Vagina (tissue), 2 donors: ENCODE measurements at regions not wholly inside any gene's neighbourhood (a gene's known extent, or its start where the extent isn't known, plus 50 kb on each side); places are given as distances from the start of the nearest gene placed in this dataset.

Experiments used
- POLR2A ChIP-seq, 2 donors: fragments of 450-650 bp; IDR thresholded peaks; one replicate each; pipeline ENCODE4 v1.6.1; 2017; ENCODE audit warnings: antibody characterized with exemption in 2 of 2, mild to moderate bottlenecking in 2 of 2, moderate library complexity in 2 of 2
- TF ChIP-seq, protein P1 (sequence below), 3 experiments: fragments of 450-650 bp in 2 of 3; fragments of 200-600 bp in 1 of 3; sonication (generic) in 1 of 3; IDR thresholded peaks; one replicate each; pipeline ENCODE4 v1.5.1; 2017 to 2019; ENCODE audit warnings: antibody characterized with exemption in 3 of 3, mild to moderate bottlenecking in 2 of 3, moderate library complexity in 2 of 3

DNA sequence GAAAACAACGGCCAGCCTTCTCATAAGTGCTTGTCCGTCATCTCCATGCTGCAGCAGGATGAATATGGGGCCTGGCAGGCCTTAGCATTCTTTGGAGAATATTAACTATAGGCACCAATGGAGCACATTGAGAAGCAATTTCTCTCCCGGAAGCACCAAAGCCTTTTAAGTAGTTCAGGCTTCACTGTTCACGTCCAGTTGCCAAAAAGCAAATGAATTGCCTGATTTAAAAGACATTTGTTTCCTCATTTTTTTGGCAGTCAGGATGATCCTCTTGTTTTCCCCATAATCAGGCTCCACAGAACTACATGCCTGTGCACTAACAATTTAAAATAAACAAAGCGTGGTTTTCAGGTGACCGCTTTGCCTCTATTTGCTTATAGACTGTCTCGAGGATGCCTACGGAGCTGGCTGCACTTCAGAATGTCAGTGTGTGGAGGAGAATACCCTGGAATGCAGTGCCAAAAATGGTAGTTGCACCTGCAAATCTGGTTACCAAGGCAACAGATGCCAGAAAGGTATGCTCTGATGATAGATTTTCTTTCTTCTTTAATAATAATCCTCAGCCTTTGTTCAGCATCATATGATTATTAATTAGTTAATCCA is 725.2 kb upstream of the GOLIM4 start:
- TF ChIP-seq, protein P1, sequence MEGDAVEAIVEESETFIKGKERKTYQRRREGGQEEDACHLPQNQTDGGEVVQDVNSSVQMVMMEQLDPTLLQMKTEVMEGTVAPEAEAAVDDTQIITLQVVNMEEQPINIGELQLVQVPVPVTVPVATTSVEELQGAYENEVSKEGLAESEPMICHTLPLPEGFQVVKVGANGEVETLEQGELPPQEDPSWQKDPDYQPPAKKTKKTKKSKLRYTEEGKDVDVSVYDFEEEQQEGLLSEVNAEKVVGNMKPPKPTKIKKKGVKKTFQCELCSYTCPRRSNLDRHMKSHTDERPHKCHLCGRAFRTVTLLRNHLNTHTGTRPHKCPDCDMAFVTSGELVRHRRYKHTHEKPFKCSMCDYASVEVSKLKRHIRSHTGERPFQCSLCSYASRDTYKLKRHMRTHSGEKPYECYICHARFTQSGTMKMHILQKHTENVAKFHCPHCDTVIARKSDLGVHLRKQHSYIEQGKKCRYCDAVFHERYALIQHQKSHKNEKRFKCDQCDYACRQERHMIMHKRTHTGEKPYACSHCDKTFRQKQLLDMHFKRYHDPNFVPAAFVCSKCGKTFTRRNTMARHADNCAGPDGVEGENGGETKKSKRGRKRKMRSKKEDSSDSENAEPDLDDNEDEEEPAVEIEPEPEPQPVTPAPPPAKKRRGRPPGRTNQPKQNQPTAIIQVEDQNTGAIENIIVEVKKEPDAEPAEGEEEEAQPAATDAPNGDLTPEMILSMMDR (IDR thresholded peaks at IDR 0.05), result no peak
- TF ChIP-seq POLR2A (IDR thresholded peaks at IDR 0.05), result no peak
